NCI-H345 (cell line): ENCODE measurements at regions not wholly inside any gene's neighbourhood (a gene's known extent, or its start where the extent isn't known, plus 50 kb on each side); places are given as distances from the start of the nearest gene placed in this dataset.

Source experiments
- DNase-seq: peaks from one replicate; lab custom pipeline; 2025; lab: John Stamatoyannopoulos, UW

DNA sequence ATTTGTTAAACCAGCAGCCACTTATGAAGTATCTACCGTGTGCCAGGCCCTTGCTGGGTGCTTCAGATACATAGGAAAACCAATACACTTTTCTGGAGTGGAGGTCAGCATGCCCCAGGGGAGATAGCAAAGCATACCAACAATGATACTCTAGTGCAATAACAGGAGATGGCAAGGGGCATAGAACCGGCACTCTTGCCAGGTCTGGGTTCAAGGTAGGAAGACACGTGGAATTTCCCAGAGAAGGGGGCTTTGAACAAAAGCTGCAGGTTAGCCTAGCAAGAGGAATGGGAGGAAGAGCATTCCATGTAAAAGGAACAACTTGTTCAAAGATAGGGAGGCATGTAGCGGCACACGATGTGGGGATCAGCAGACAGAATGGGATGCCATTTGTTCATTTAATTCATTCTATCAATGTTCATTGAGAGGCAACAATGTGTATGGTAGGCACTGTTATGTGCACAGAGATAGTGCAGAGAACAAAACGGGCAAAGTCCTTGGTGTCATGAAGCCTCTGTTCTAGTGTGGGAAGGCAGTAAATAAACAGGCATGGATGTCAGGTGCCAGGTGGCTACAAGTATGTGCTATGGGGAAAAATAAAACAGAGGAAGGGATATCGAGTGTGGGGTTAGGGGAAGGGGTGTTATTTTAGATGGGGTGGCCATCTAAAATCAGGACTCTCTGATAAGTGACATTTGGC lies 162.6 kb upstream of the E2F8 start:
- no peak for DNase-seq

DNA sequence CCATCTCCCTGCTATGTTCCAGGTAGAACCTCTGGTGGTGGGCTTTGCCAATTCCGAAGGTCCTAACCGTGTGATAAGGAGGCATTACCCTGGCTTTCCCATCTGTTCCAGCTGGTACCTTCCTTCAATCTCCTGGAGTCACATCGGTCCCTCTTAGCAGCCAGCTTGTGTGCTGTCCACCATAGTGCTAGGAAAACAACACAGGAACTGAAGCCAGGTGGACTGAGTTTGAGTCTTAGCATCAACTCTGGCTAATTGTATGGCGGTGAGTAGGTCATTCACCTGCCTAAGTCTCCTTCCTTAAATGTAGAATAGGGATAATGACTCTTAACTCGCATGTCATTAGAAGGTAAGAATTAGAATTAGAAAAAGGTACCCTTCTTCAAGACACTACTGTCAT lies 159.6 kb upstream of the E2F8 start:
- DNase-seq = no peak

DNA sequence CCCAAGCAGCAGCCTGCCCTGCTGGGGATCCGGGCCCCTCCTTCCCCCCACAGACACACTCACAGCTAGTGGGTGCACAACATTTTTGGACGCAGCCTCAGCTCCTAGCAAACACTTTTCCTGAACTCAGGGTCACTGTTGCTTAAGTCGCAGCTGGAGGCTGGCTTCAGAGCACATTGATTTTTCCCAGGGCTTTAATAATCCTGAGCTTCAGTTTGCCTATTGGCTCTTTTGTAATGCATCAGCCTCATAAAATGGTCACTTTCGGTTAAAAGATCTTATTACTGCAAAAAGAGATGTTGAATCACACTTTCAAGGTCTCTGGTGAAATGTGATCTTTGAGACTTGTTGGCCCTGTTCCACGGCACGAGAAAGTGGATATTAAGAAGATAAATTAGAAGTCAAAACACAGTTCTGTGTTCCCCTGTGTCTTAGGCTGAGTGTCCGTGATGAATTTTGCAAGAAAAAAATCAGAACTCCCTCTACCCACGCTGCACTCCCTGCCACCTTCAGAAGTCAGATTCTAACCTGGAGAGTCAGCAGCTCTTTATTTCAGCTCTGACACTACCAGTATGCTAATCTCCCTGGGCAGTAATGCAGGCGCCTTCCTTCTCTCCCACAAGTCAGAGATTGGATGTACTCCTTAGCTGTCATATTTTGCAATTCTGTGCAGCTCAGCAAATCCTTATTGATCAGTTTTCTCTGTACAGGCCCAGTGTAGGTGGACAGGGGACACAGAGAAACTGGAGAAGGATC lies 158.2 kb upstream of the E2F8 start:
- no peak for DNase-seq

DNA sequence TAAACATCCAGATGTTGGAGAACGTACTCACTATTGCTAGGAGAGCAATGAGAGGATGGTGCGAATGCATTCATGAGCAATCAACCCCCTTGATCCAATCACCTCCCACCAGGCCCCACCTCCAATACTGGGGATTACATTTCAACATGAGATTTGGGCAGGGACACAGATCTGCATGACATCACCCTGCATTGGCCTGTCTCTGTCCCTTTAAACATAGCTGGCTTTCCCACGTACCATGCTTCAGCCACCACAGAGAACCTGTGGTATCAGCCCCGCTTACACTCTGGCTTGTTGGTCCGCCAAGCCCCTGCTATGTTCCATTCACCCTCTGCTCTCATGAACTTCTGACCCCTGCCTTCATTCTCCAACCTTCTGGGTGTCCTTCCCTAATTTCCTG lies 157.5 kb upstream of the E2F8 start:
- no peak for DNase-seq

DNA sequence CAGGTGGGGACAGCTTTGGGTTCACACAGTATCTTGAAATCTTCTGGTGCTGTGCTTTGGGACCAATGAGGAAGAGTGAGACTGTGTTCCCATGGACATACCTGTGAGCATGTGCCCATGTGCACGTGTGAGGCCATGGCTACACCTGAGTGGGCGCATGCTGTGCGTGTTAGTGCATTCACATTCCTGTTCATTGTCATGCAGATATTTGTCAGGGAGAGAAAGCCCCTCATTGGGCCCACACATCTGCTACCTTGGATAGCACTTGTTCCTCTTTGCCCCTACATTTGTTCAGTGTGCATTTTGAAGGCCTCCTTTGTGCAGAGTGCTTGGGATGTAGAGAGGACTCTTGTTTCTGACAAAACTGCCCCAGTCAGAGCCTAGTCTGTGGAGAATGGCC lies 154.3 kb upstream of the E2F8 start:
- no peak for DNase-seq

DNA sequence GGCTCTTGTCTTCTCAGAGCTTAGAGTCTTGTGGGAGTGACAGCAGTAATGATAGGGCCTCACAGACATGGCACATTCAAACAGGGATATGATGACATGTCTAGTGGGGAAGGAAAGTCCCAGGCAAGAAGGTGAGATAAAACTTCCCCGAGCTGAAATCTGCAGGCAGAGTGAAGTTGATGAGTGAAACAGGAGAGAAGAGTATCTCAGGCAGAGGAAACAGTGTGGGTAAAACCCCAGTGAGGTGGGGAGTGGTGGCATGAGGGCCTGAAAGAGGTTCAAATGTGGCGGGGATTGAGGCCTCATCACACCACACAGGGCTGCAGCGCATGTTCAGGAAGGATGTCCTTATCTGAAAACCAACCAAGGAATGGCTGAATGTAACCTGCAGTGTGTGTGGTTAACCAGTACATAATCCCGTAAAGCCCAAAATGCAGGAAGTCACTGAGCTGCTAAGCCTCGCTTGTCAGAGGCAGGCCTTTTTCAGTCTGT lies 153.8 kb upstream of the E2F8 start:
- no peak for DNase-seq

DNA sequence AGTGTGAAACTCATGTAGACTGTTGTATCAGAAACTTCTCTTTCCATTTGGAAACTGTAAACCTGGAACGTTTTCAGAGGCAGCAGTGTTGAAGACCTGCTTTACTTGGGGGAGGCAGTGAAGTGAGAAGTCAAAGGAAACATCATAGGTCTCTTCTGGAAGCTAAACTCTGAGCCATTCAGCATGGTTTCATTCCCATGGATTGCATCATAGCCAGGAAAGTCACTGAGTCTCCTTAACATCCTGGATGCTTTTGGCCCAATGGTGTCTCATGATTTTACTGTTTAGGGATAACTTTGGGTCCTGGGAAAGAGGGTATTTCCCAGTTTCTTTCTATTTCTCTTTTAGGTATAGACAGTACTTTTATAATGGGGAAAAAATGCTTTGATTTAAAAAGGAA lies 153.2 kb upstream of the E2F8 start:
- no peak for DNase-seq

DNA sequence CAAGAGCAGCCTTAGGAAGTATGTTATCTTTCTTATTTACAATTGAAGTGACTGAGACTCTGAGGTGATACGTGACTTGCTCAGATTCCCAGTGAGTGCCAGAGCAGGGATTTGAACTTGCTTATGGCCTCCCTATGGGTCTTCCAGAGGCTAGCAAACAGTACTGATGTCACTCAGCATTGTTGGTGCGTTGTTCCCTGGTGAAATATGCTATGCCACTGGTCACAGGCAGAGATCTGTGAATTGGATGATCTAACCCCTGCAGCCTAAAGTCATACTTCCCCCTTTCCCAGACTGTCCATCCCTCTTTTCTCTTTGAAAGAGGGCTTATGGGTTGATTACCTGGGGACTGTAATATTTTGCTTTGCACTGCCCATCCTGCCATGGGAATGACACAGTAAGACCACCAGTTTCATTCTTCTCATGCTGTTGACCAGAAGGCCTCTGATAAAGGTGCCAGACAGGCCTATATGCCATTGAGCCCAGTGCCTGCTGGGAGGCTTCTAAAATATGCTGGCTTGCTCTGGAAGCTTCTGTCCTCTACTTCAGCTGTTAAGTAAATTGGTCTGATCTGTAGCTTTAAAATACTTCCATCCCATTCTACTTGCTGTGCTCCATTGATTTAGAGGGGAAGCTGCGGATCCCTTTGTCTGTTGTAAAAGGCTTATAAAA lies 152.2 kb upstream of the E2F8 start:
- DNase-seq = no peak

DNA sequence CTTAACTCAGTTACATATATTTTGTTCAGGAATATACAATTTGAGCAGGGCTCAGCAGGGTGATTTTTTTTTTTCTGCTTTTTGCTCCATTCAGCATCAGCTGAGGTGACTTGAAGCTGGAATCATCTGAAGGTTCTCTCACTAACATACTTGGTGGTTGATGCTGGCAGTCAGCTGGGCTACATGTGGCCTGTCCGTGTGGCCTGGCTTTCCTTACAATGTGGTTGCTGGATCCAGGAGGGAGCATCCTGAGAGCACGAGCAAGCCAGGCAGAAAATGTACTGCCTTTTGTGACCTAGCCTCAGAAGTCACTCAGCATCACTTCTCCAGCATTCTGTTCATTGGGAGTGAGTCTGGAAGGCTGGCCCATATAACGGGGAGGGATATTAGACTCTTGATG lies 151.6 kb upstream of the E2F8 start:
- DNase-seq = no peak

DNA sequence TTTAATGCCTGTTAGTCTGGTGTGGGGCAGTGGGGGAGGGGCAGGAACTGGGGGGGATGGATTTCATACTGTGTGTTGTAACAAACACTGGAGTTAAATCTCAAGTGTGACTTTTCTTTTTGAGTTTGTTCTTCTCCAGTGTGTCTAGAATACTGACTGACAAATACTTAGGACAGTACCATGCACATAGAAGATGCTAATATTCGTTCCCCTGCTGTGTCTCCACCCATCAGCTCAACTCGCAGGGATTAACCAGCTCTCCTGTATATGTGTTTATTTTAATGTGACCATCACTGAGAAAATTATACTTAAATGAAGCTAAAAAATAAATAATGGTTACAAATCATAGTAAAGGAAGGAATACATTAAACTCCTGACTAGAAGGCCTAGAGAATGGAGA lies 150.9 kb upstream of the E2F8 start:
- no peak for DNase-seq

DNA sequence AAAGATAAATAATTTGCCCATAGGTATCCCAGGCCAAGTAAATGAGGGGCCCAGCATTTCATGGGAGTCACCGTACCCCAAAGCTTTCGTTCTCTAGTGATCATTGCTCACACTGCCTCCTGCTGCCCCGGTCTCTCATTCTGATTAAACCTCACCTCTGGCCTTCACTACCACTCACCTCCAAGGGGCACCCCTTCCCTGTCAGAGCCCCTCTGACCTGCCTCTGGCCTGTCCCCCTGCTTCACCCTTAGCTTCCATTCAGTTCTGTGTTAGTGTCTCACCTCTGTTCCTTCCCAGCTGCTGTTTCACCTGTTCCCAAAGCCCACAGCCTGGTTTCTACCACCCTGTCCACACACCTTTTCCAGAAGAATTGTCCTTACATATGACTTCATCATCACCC lies 150.3 kb upstream of the E2F8 start:
- no peak for DNase-seq

DNA sequence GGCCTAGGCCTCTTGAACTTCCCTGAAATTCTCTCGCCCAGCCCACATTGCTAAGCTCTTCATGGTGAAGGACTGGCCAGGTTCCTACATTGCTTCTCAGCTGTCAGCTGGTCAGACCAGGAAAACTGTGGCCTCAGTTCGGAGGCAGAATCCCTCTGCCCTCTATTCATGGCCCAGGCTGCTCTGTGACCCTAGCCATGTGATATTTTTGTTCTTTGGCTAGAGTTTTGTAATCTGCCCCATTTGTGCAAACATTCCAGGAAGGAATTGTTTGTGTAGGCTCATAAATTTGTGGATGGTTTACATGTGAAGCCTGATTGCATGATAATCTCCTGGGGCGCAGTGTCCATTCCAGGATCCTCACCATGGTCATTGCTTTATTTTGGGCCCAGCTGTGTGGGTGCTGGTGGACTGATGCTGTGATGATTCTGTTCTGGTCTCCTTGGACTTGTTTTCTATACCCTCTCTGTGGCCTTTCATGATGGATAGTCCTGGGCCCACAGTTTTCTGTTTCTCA lies 149.1 kb upstream of the E2F8 start:
- no peak for DNase-seq

DNA sequence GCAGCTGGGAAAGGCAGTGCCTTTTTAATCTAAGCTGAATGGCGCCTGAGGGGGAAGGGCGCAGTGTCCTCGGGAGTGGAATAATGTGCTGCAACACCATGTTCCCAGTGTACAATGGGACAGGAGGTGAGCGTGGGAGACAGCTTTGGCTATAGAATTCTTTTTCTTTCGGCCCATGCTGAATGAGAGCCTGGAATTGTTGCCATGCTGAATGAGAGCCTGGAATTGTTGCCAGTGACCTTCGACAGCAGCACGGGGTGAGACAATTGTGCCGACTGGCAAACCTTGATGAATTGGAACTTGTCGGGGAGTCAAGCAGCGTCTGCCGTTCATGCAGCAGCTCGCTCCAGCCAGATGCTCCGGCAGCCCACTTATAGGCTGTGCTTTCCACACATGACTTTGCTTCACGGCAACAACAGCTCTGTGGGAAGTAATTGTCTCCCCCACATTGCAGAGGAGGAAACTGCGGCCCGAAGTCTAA lies 141.4 kb upstream of the E2F8 start:
- no peak for DNase-seq

DNA sequence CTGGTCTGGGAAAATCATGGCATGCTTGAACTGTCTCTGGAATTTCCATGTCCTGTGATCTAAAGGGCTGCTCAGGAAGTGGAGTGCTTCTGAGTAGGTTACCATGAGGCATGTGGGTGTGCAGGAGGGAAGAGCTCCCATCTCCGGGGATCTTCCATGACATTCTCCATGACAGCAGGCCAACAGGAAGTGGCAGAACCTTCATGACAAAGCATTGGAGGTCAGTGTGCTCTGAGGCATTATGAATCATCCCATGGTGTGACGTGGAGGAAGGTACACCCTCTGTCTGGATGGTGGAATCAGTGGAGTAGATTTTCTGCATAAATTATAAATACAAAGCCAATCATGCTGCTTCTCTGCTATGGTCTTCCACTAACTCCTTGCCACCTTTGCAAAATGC lies 139.6 kb upstream of the E2F8 start:
- no peak for DNase-seq

DNA sequence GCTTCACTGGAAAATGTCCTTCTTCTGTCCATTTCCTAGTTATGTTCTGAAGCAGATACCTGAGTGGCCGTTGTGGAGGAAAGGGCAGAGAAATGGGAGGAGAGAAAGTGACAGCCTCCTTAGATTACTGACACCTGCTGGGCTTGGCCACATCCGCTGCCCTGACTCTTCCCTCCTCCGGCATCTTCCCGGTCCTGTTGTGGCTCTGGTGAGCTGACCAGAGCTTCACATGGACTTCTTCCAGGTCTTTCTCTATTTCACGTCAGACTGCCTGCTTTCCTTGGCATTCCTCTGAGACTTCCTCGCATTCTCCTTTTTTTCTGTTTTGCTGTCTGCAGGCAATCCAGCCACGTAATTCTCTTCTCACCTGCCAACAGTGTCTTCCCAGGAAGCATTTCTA lies 138.7 kb upstream of the E2F8 start:
- no peak for DNase-seq

DNA sequence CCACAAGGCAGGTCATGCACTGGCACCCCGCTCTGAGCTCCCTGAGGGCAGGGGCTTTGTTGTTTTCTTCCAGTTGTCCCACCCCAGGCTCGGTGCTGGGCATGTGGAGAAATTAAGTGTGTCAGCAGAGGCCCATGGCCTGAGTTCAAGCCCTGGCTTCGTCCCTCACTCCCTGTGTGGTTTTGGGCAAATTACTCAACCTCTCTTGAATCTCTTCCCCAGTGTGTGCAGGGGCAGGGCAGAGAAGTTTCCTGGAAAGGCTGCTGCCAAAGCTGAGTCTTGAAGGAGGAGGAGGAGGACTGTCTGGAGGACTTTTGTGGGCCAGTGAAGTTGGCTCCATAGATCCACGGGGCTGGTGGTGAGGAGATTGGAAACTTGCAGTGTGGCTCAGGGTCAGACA lies 138.1 kb upstream of the E2F8 start:
- no peak for DNase-seq

DNA sequence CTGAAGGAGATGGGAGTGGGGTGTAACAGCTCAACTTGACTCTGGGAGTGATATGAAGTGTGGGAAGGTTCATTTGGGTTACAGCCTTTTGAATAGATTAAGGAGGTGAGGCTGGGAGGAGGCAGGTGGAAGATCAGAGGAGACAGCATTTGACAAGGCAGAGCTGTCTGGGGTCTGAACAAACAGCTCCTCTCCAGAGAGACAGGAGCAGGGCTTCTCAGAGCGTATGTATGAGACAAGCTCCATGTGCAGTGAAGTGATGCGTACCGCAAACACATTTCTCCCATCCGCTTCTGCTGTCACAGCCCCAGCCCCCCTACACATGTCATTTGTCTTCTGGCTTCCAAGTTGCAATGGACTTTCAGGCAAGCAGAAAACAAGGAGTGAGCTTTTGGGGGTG lies 137.1 kb upstream of the E2F8 start:
- DNase-seq = no peak

DNA sequence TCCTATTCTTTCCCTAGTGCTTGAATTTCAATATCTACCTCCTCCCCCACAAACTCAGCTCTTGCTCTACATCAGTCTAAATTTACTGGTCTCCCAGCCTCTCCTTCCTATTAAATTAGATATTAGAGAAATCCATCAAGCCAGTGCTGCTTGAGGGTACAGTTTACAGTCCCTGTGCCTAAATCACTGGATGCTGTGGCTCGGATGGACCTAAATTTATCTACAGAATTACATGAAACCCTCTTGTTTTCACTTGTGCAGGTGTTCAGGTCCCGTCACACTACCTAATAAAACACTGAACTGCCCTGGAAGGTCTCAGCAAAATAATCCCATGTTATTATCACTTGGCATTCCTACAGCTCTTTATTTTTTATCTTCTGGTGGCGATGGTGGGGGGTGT lies 134.7 kb upstream of the E2F8 start:
- DNase-seq = no peak

DNA sequence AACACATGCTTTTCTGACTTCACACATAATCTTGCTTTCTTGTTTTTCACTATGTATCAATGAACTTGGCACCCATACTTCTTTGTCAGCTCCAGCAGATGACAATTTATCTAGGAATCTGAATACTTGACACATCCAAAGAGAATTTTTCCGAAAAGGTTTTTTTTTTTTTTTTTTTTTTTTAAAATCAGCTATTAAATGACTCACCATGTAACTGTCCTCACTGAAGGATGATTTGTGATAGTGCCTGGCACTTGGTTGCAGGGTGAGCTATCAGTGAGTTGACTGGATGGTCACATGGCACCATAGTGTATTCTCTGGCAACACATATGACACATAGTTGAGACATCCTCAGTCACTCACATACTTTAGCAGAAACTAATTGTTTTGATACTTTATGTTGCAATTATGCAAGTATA lies 133.4 kb upstream of the E2F8 start:
- DNase-seq = no peak

DNA sequence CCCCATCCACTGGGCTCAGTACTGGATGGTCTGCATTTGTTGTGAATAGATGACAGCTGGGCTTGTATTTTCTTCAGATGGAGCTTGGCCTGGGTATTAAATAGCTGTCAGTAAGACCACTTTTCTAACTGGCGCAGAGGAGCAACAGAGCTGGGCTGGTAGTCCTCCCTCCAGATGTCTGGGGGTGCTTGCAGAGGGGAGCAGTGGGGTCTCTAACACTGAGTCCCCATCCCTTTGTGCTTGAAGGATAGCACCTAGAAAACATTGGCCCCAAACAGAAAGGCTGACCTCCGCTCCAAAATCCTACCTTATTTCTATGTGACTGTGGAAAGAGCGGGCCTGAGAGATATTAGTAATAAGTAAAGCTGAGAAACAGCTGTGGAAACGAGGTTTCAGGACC lies 131.6 kb upstream of the E2F8 start:
- no peak for DNase-seq

DNA sequence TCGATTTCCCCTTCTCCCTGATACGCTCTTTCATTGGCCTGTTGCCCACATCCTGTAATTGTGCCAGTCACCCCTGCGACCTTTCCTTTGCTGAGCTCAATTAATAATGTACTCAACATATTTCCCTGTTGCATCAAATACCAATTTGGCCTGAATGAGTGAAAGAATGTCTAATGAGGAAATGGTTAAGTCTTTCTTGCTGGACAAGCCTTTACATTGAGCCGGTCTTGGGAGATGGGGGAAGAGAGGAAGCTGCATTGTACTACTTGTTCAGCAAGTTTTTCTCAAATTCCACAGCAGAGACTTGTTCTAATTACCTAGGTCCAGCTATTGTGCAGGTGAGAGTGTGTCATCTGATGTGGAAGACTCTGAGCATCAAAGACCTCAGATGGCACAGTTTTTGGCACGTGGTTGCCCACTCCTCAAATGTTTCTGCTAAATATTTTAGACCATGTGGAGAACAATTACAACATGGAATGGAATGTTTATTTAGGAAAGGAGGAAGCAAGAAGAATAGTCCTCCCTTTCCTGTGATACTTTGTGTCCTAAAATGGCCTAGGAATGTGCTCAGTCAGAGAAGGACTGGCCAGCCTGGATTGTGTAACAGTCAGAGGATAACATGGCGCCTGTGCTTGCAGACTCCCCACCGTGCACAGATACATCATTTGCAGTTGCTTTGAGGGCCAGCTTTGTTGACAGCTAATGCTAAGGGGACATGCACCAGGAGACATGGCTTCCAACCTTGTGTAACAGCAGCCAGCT lies 129.5 kb upstream of the E2F8 start:
- no peak for DNase-seq

DNA sequence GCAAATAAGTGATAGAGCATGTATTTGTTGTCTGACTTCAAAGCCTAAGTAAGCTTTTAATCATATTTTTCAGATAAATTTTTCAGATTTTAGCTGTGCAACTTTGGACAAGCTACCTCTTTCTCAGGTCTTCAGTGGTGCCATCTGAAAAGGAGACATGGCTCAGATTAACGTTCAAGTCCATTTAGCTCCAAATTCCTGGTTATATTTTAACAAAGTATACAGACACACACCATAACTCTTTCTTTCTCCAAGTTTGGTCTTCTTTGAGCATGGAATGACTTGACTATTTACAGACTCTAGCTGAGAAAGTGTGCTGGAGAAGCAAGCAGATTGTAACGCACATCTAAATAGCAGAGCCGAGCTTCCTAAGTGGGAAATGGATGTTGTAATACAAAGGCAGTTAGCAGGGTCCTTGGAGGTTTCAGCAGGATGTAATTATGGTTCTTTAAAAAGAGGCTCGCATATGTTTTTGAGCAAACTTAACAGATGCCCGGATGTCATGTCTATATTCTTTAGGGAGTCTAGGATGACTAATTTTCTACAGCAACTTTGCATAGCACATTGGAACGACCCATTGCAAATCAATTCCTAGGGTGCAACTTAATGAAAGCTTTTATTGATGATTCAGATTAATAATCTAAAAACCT lies 128.1 kb upstream of the E2F8 start:
- no peak for DNase-seq
